ENCODE measurements at regions not wholly inside any gene's neighbourhood (a gene's known extent, or its start where the extent isn't known, plus 50 kb on each side); places are given as distances from the start of the nearest gene placed in this dataset.

- DNase-seq, result peak; percentile 31
- Histone ChIP-seq H3K27me3 (replicated peaks in 1 of 7) (peaks cover 0 to 20% (median 0%) of the 10 kb centered on the region in 7 donors), H3K9me3 (no peaks in the 10 kb centered on the region), H3K4me3 (no peak overlapping the region), H3K4me1 (no peaks in the 10 kb centered on the region), H3K36me3 (no peaks in the 10 kb centered on the region), H3K27ac (no peak overlapping the region)
- TF ChIP-seq POLR2A (IDR thresholded peaks at IDR 0.05) (no peak), CTCF (IDR thresholded peaks at IDR 0.05 in 8 of 11, conservative IDR thresholded peaks at IDR 0.05 in 3 of 11) (no peak), POLR2AphosphoS5 (IDR thresholded peaks at IDR 0.05) (no peak)
- intact Hi-C loops (cut with DNase I; ENCODE audit: low total_unique reads), result no loop called here
- 78 to 85% (median 81%) methylated on average over 16 of the region's 16 CpGs for WGBS, 5 donors
Observed at GRCh38 chr19:29021232-29021916, 191.6 kb downstream of the UQCRFS1 start.

GRCh38 chr19:29019403-29019802 lies 193.5 kb downstream of the UQCRFS1 start:
- DNase-seq, result no peak
- TF ChIP-seq POLR2A (IDR thresholded peaks at IDR 0.05) (no peak), CTCF (IDR thresholded peaks at IDR 0.05 in 8 of 11, conservative IDR thresholded peaks at IDR 0.05 in 3 of 11) (no peak), POLR2AphosphoS5 (IDR thresholded peaks at IDR 0.05) (no peak)
- 72 to 88% (median 85%) methylated on average over 10 to 14 of the region's 14 CpGs for WGBS, 5 donors

GRCh38 chr19:29018542-29018941 lies 194.4 kb downstream of the UQCRFS1 start:
- TF ChIP-seq POLR2AphosphoS5 (IDR thresholded peaks at IDR 0.05) (no peak), CTCF (IDR thresholded peaks at IDR 0.05 in 8 of 11, conservative IDR thresholded peaks at IDR 0.05 in 3 of 11) (no peak), POLR2A (IDR thresholded peaks at IDR 0.05) (no peak)
- H3K36me3 ChIP-seq, result no peaks in the 10 kb centered on the region

More at GRCh38 chr19:29019403-29019802, 193.5 kb downstream of the UQCRFS1 start:
- intact Hi-C loops (cut with DNase I; ENCODE audit: low total_unique reads), result no loop called here
- no peaks in the 10 kb centered on the region for H3K9me3 ChIP-seq
- no peaks in the 10 kb centered on the region for H3K36me3 ChIP-seq
- no peak overlapping the region for H3K4me3 ChIP-seq
- no peaks in the 10 kb centered on the region for H3K4me1 ChIP-seq
- peaks cover 0 to 20% (median 0%) of the 10 kb centered on the region in 7 donors for H3K27me3 ChIP-seq (replicated peaks in 1 of 7)
- H3K27ac ChIP-seq, result no peak overlapping the region

GRCh38 chr19:29017788-29018187 lies 195.2 kb downstream of the UQCRFS1 start:
- Histone ChIP-seq H3K36me3 (no peaks in the 10 kb centered on the region), H3K4me3 (no peak overlapping the region), H3K9me3 (no peaks in the 10 kb centered on the region), H3K27ac (no peak overlapping the region), H3K27me3 (replicated peaks in 1 of 7) (peaks cover 0 to 20% (median 0%) of the 10 kb centered on the region in 7 donors), H3K4me1 (no peaks in the 10 kb centered on the region)
- DNase-seq, result no peak
- WGBS, 5 donors, result 76 to 92% (median 78%) methylated on average over 8 of the region's 8 CpGs
- TF ChIP-seq CTCF (IDR thresholded peaks at IDR 0.05 in 8 of 11, conservative IDR thresholded peaks at IDR 0.05 in 3 of 11) (no peak), POLR2A (IDR thresholded peaks at IDR 0.05) (no peak), POLR2AphosphoS5 (IDR thresholded peaks at IDR 0.05) (no peak)
- intact Hi-C loops (cut with DNase I; ENCODE audit: low total_unique reads), result no loop called here

More at GRCh38 chr19:29018542-29018941, 194.4 kb downstream of the UQCRFS1 start:
- H3K27ac ChIP-seq, result no peak overlapping the region
- no peaks in the 10 kb centered on the region for H3K9me3 ChIP-seq
- peaks cover 0 to 20% (median 0%) of the 10 kb centered on the region in 7 donors for H3K27me3 ChIP-seq (replicated peaks in 1 of 7)
- intact Hi-C loops (cut with DNase I; ENCODE audit: low total_unique reads), result no loop called here
- 83 to 91% (median 89%) methylated on average over 3 of the region's 3 CpGs for WGBS, 5 donors
- H3K4me1 ChIP-seq, result no peaks in the 10 kb centered on the region
- no peak for DNase-seq
- H3K4me3 ChIP-seq, result no peak overlapping the region

Measured in spleen (tissue), 11 donors.